Stimulated activated CD4-positive, alpha-beta T cell treated with anti-CD3 and anti-CD28 coated beads, Interleukin-15, amount 100 ng/mL, for 48 hours (primary cell): ENCODE measurements at regions not wholly inside any gene's neighbourhood (a gene's known extent, or its start where the extent isn't known, plus 50 kb on each side); places are given as distances from the start of the nearest gene placed in this dataset.
"Not testable (repeated sequence)": the region's sequence is repeated elsewhere in the genome, so short reads cannot be mapped to it uniquely, and the experiment has no call there.

Experiments used
- DNase-seq, 2 donors: peaks; one replicate each; pipeline ENCODE4 v3.0.0-alpha.2; 2020; ENCODE audit warnings: low read depth in 2 of 2

DNA sequence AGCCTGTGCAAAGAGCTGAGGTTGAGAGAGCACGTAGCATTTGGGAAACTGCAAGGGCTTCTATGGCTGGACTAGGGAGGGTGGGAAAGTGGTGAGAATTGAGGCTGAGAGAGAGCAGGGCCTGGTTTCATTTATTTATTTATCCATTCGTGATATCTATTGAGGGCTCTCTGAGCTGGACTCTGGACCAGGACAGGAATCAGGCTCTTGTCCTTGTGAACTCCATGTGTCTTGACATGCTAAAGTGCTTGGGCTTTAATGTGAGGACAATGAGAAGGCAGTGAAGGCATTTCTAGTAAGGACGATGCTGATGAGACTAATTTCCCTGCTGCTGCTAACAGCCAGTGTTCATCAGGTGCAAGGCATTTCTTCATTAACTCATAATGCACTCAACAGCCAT, 95.9 kb upstream of the KLF4 start:
- no peak for DNase-seq

DNA sequence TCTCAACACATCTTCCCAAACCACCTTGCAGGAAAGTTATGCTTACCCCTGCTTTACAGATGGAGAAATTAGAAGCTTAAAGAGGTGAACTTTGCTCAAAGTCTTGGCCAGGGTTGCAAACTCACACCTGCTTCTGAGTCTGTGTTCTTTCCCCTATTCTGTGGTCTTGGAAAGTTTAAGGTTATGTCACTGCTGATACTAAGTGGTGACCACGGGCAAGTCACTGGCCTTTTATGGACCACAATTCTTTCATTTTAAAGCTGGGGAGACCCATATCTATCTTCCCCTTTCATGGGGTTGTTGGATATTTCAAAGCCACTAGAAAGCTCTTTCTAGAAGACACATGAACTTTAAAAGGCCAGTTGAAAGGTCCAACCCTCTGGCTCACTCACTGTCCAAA, 95.4 kb upstream of the KLF4 start:
- DNase-seq: no peak

DNA sequence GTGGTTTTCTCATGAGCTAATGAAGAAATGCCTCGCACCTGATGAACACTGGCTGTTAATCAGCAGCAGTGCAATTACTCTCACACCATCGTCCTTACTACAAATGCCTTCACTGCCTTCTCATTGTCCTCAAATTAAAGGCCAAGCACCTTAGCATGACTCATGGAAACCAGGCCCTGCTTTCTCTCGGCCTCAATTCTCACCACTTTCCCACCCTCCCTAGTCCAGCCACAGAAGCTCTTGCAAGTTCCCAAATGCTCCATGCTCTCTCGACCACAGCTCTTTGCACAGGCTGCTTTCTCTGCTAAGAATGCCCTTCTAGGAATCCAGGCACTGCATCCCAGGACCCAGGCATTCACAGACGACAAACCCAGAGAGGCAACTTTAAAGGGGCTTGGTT, 94.6 kb upstream of the KLF4 start:
- DNase-seq: no peak

DNA sequence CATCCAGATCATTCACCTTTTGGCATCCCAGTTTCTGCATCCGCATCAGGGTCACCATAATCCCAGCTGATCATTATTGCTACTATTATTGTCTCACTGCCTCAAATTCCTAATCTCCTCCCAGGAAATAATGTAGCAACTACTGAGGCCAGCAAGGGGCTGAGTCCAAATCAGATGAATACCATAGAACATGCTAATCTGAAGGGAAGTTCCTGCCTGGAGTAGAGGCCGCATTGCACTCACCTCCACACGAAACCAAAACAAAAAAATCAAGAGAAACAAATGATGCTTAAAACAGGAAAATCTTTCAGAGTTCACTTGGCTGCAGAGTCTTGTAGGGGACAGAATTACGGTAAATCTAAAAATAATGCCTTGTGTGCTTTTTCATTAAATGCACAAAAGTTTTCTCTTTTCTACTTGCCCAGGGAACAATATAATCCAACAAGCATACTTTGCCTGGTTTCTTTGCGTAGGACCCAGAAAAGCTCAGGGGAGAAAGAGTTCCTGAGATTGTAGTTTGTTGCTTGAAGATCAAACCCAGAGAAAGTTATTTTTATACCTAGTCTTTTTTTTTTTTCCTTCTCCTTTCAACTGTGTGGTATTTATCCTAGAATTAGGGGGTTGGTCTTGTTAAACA, 87.7 kb upstream of the KLF4 start:
- no peak for DNase-seq

DNA sequence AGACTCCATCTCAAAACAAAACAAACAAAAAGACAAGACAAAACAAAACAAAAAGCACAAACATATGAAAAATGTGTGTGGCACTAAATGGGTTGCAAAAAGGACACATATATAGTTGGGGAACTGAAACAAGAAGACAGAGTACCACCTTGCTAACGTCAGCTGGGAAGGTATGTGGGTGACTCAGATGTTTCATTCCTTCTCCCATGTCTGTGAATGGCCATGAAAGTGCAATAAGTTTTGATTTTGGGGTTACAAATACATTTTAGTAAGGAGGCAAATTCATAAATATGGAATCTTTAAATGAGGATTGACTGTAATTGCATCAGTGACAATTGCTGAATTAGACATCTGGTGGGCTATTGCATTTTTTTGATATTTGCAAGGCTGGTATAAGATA, 81.6 kb upstream of the KLF4 start:
- no peak for DNase-seq

DNA sequence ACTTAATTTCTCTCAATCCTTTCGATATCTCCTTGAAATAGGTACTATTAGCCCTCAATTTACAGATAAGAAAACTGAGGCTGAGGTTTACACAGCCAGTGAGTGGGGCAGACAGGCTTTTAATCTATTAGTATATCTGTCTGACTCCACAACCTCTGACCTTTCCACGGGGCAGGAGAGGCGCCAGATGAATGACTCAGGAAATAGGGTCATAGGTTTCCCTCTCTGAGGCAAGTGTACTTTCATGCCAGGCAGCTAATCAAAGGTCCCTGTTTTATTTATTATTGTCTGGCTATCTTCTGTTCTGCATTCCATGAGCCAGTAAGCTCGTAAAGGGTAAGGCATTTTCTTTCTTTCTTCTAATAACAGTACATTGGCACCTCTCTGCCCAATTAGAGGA, 79.6 kb upstream of the KLF4 start:
- DNase-seq: no peak

DNA sequence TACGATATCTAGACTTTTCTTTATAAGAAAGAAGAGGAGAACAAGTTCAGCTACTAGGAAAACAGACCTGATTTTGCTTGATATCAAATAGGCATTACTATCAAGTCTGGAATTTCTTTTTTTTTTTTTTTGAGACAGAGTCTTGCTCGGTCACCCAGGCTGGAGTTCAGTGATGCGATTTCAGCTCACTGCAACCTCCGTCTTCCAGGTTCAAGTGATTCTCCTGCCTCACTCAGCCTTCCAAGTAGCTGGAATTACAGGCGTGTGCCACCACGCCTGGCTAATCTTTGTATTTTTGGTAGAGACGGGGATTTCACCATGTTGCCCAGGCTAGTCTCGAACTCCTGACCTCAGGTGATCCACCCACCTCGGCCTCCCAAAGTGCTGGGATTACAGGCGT, 78.8 kb upstream of the KLF4 start:
- DNase-seq: not testable (repeated sequence)

DNA sequence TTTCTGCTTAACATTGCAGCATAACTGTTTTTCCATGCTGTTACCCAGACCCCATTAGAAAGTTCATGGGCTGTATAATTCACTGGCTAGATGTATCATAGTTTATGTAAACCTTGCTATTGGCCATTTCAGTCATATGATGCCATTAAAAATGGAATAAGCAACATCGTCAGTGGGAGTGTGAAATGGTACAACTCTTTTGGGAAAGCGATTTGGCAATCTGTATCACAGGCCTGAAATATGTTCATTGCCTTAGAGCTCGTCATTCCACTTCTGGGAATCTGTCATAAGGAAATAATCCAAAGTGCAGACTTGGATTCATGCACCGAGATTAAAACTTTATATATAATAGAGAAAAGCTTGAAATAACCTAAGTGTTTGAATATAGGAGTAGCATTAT, 77.9 kb upstream of the KLF4 start:
- no peak for DNase-seq

DNA sequence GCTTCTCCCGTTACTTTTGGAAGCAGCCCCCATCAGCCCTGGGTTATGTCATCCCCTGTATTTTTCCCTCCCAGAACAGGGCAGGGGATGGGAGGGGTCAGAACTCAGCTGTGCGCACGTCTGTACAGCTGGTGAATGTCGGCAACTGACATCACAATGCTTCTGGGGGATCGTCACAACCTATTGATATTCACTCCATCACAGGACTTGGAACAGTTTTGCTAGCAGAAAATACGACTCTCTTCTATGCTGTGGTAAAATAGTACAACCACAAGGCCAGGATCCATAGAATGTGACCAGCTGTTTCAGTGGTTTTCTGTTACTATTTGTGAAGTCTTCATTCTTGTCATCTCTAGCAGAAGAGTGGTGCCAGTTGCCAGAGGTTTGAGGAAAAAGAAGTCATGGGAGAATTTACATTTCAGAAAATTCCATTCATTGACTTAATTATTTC, 77.1 kb upstream of the KLF4 start:
- DNase-seq: no peak

DNA sequence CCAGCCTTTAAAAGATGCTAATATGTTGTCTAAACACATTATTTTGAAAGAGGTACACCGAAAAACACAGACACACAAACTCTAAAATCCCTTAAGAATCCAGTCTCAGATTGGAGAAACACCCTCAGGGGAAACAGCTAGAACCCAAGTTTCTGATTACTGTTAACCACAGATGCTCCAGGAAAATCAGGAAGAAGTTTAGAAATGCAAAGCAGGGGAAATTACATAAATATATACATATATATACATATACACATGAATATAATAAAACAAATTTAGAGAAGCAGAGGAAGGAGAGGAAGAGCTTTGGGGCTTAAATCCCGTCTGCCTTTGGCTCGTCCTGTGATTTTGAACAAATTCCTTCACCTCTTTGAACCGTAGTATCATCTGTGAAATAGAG, 73.2 kb upstream of the KLF4 start:
- DNase-seq: no peak

DNA sequence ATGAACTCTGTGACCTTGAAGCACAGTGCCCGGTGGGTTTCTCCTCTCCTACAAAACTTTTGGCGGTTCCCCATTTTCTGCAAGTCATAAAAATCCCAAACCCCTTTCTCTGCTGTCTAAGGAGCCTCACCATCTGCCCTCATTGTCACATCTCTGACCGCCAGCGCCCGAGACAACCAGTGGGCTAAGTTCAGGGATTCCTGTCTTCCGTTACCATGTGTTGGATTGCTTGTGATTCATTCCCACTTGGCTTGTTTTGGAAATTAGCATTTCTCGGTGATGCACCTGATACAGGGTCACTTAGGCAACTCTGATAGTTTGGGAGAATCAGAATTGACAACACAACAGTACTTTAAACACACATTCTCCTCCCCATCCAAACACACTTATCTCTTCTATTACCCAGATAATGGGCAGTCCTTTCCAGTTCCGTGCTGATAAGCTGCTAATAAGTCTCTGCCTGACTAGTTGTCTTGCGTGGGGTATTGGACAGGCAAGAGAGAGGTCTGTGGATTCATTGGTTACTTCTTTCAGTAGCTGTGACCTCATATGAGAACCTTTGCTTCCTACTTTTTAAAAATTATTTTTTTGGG, 70.0 kb upstream of the KLF4 start:
- no peak for DNase-seq

DNA sequence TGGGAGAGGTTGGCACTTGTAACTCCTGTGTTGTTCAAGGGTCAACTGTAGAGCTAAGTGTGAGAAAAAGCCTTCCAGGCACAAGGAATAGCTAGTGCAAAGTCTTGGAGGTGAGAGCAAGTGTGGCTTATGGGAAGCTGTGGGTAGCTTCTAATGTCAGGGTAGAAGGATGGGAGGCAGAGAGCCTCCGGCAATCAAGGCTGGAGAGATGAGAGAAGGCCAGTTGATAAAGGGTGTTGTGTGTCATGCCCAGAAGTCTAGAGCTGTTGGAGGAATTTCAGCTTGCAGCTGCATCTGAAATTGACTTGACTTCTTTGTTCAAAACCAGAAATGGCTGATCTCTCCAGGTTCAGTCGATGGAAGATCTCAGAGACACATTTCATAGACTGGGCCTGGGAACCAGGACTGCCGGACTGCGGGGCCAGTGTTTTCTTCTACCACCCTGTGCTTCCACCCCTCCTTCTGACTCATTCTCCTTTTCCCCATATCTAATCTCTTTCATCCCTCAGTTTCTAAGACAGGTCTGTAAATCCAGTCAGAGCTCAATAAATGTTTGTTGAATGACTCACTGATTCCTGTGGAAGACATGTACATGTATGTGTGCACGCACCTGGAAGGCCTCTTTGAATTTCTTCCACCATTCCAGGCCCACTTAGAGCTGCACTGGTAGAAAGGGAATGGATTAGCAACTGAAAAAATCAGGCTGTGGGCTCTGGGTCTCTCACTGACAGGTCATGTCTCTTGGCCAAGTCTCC, 67.8 kb upstream of the KLF4 start:
- no peak for DNase-seq

DNA sequence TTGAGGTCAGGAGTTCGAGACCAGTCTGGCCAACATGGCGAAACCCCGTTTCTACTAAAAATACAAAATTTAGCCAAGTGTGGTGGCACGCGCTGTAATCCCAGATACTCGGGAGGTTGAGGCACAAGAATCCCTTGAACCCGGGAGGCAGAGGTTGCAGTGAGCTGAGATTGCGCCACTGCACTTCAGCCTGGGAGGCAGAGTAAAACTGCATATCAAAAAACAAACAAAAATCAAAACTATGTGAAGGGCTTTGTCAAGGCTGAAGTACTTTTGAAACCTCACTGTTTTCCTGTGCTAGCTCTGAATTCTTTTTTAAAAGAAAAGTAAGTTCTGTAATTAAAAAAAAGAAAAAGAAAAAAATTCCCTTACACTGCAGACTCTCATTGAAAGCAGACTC, 65.1 kb upstream of the KLF4 start:
- DNase-seq: no peak

DNA sequence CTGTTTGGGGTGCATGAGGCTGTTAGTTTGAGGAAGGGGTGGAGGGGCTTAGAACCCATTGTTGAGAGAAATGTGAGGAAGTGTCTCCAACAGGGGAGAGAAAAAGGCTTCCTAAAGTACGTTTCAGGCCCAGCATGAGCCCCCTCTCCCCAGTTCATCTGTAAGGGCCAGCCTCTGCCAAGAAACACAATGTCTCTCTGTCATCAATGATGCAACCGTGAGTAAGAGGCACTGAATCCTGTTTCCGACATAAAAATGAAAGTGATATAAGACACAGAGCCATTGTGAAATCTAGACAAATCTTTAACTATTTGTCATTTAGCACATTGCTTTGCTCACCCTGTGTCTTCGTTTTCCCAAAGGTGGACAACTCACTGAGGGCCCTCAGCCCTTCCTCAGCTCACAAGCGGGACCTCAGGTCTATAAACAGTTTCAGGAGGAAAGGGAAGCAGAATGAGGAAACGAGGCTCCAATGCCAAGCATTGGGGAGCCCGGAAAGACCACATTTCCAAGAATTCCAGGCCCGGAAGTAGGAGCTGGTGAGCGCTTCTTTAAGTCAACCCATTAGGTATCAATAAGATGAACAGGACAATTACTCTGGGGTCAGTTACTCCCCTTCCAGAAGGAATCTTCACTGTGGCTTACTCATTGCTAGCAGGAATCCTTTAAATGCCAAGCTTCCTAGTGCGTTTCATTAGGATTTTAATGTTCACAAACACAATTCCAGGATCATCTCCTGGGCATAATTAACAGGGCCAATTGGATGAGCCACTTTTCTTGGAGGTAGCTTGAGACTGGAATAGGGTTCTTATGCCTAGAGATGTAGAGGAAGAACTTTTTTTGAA, 59.0 kb upstream of the KLF4 start:
- no peak for DNase-seq

DNA sequence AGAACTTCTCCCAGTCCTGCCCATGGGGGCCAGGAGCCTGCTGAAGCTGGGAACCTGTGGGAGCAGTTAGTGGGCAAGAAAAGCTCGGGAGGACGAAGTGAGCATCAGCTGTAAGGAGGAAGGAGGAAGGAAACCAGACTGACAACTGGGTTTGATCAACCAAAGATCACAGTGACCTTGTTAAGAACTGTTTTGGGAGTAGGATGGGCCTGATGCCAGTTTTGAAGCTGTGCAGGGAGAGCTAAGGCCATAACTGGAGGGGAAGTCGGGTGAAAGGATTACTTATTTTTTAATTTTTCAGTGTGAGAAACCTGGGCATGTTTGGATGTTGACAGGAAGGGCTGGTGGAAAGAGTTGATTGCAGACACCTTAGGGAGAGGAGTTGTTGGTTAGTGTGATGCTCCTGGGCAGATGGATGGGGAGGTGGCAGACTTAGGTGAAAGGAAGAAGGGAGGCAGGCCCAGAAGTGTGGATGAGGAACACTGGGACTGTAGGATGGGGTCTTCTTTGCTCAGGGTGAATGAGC, 58.3 kb upstream of the KLF4 start:
- DNase-seq: no peak

DNA sequence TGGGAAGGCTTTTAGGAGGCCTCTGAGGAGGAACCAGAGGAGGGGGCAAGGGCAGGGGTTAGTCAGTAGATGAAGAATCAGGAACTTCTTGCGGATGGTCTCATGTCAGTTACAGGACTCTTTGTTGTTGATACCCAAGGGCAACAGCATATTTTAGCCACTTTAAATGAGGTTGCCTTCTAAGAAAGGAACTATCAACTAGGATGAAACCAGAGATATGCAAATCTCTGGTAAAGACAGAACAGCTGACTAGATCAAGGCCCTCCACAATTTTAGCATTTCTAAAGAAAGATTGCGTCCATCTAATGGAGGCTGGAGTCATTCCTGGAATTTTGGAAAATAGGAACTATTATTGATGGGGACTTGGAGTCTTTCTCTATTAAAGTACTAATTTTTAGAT, 57.7 kb upstream of the KLF4 start:
- no peak for DNase-seq

DNA sequence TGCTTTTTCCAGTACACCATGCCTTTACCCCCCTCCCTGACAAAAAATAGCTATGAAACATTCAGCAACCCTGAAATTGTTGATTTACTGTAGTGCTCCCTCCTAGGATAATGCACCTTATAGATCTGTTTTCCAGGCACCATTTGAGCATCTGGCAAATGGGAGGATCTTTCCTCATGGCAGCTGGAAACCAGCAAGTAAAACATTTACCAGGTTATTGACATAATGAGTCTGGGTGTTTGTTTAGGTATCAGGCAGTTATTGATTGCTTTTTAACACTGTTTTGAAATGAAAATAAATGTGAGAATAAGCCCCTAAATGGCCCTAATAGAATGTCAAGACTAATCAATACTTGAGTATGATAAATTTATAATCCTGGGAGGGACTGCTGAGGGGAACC, 57.3 kb upstream of the KLF4 start:
- DNase-seq: no peak

DNA sequence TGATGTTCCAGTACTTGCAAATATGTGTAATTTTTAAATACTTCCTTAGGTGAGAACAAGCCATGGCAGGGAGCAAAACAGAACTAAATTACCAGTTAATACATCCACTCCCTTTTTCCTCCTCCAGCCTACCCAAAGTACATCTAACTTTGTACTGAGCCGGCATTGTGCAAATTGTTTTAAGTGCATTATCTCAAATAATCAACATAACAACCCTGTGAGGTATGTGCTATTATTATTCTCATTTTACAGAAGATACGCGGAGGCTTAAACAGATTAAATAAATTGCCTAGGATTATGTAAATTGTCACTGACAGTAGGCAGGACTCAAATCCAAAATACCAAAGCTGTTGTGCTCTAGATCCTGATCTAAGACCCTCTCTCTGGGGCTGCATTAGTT, 55.5 kb upstream of the KLF4 start:
- DNase-seq: no peak

DNA sequence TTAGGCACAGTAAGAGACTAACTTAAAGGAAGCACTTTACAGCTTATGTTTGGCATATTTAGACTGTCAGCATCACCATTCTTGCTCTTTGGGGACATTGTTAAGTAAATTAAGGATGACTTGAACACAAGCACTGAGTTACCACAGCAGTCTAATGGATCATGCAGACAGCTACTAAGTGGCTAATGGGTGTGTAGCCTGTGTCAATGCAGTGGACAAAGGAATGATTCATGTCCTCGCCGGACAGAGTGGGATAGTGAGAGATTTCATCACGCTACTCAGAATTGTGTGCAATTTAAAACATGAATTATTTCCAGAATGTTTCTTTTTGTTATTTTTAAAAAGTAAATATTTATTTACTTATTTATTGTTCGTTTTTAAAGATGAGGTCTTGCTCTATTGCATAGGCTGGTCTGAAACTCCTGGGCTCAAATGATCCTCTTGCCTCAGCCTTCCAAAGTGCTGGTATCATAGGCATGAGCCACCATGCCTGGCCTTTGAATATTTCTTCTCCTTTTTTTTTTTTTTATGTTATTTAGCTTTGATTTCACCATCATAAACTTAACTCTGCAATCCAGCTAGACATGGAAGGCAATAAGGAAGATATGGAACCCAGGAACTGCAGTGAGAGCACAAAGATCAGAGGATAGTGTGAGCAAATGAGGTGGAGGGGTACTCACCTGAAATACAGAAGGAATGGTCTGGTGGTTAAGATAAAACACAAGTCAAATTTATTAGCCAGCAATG, 53.0 kb upstream of the KLF4 start:
- DNase-seq: no peak

DNA sequence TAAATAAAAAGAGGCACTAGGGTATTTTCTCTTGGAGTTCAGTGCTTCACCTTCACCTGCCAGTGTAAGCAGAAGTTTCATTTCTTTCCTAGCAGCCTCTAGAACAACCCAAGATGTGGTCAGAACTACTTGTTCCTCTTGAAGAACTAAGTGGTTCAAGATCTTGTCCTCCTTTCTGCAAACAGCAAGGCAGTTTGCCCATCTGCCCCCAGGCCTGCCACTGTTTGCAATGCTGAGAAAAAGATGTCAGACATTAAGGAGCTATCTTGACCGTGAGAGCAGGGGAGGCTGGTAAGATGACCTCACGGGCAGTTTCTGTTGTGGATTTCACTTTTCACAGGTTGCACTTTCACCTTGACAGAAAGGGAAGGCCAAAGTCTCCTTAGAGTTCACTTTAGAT, 52.0 kb upstream of the KLF4 start:
- no peak for DNase-seq

DNA sequence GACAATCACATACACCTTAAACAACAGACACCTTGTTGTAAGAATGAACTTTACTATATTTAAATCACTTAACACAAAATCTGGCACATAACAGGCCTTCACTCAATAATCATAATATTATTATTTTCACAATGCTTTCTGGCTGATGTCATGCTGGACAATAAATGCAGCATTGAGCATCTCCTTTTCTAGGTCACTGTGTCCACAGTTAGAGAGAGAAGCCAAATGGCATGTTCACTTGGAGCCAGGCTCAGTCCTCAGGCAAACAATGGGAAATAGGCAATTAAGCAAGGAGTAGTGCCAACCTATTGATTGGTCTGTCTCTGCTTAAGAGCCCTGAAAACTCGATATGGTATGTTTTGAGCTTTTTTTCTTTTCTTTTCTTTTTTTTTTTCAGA, 50.6 kb upstream of the KLF4 start:
- no peak for DNase-seq
